H7 (cell line): ENCODE measurements at regions not wholly inside any gene's neighbourhood (a gene's known extent, or its start where the extent isn't known, plus 50 kb on each side); places are given as distances from the start of the nearest gene placed in this dataset.
"Not testable (repeated sequence)": the region's sequence is repeated elsewhere in the genome, so short reads cannot be mapped to it uniquely, and the experiment has no call there.

Experiments
- DNase-seq: peaks from one replicate; pipeline ENCODE4 v3.0.0; 2012
- H3K27me3 ChIP-seq: 2 replicates; pipeline ENCODE4 v1.6.0; 2011; ENCODE audit warnings: mild to moderate bottlenecking, low read length; ENCODE audit not compliant: control insufficient read depth, insufficient read depth
- H3K36me3 ChIP-seq: replicated peaks from 2 replicates; pipeline ENCODE4 v1.5.1; 2011; ENCODE audit warnings: low read length; ENCODE audit not compliant: control insufficient read depth, insufficient read depth
- H3K4me3 ChIP-seq: 2 replicates; pipeline ENCODE4 v1.5.1; 2011; ENCODE audit warnings: low read depth, mild to moderate bottlenecking, control low read depth, low read length, moderate library complexity; ENCODE audit not compliant: insufficient read depth

DNA sequence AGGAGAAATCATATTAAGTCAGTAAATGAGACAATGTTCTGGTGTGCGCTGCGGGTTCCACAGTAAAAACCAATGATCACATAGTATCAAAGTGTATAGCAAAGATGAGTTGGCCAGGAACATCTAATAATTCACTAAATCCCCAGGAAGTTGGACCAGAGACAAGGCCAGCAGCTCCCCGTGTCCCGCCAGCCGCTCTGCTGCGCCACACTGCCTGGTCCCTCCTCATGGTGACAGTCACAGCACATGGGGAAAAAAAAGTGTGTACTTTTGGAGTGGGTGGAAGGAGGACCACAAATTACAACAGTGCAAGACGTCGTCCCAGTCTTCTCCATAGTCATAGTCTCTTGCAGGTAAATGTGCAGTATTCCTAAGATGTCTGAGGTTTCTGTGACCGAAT is 239.0 kb upstream of the RNF32 start:
- H3K36me3 ChIP-seq = no peaks in the 10 kb centered on the region
- no peaks in the 10 kb centered on the region for H3K27me3 ChIP-seq
- no peak overlapping the region for H3K4me3 ChIP-seq
- no peak for DNase-seq

DNA sequence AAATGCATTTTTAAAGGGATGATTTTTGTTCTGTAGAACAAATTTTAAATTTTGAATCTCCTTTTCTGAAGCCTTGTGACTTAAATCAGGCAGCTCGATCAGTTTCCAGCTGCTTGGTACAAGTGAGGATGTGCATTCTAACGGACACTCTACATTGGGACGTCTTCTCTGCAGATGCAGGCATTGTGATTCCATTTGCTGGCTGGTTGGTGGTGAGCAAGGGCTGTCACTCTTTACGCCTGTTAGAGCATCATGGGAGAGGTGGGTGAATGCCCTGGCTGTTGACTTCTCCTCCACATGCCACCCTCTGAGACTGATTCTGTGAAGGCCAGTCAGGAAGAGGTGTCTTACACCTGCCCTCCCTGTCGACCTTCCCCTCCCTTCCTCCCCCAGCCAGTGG is 240.5 kb upstream of the RNF32 start:
- H3K4me3 ChIP-seq = no peak overlapping the region
- DNase-seq = no peak
- H3K36me3 ChIP-seq = no peaks in the 10 kb centered on the region
- H3K27me3 ChIP-seq = no peaks in the 10 kb centered on the region

DNA sequence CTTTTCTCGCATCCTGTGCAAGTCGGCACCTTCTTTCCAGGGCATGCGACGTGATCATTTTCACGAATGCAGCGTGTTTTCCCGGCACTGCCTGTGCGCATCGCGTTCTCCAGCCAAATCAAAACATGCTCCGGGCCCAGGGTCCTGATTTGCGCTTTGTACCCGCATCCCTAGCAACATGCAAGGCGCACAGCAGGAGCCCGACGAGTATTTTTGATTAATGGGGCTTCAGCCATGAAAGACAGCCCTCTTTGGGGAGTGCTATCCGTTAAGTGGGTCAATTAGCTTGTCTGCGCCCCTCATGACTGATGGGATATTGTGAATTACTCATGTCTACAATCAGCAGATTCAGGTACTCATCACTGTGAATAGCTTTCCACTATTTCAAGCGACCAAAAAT is 243.3 kb upstream of the RNF32 start:
- no peak for DNase-seq
- no peaks in the 10 kb centered on the region for H3K36me3 ChIP-seq
- H3K27me3 ChIP-seq = no peaks in the 10 kb centered on the region
- H3K4me3 ChIP-seq = no peak overlapping the region

DNA sequence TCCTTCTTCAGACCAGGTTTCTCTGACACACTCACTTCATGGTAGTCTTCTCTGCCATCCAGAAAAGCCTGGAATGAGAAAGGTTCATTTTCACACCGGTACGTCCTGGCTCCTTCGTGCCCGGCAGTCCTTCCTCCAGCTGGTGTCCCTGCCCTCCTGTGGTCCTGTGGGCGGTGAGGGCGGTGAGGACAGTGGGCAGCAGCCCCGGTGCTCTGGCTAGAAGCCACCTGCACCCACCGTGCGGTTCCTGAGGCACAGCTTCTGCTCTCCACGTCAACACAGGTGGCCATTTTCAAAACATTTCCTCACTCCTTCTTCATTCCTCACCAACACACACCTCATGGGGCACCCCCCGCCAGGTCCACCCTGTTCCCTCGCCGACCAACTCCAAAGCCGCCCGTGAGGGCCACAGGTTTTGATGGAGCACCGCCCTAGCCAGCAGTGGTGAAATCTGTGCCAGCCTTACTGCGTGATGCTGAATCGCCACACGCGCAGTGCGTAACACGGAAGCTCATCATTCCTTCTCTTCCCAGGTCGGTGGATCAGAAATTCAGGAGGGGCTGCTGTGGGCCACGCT is 251.4 kb upstream of the RNF32 start:
- DNase-seq = no peak
- H3K36me3 ChIP-seq = no peaks in the 10 kb centered on the region
- H3K27me3 ChIP-seq = no peaks in the 10 kb centered on the region
- H3K4me3 ChIP-seq = no peak overlapping the region

DNA sequence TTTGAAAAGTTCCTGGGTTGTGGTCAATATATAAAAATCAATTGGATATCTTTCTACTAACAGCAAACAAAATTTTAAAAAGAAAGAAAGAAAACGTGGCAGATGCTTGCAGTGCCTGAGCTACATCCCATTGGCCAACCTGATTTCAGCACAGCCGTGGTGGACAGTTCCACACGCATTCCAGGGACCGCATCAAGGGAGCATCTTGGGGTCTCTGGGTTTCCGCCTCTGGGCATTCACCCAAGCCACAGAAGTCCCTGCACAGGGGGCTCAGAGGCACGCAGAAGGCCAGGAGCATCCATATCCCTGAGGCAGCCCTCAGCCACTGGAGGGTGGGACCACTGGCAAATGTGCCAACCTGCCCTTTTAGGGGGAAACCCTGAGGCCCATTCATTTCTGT is 254.5 kb upstream of the RNF32 start:
- Histone ChIP-seq H3K4me3 (no peak overlapping the region), H3K36me3 (no peaks in the 10 kb centered on the region), H3K27me3 (no peaks in the 10 kb centered on the region)
- DNase-seq = peak; percentile 81

DNA sequence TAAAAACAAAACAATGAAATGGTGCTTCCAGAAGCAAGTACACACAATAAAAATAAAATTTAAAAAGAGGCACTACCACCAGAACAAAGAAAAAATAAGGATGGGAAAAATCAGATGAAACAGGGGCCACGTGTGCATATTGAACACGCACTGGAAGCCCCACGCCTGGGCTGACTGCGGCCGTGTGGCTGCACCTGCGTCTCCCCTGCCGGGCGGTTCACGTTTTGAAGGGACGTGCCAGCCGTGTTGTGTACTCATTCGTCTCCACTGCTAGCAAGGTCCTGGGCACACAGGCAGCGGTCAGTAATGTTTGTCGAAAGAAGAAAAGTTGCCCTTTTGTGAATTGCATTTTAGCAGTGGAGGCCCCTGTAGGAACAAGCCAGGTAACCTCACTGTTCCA is 255.9 kb upstream of the RNF32 start:
- Histone ChIP-seq H3K4me3 (no peak overlapping the region), H3K36me3 (no peaks in the 10 kb centered on the region), H3K27me3 (no peaks in the 10 kb centered on the region)
- no peak for DNase-seq

DNA sequence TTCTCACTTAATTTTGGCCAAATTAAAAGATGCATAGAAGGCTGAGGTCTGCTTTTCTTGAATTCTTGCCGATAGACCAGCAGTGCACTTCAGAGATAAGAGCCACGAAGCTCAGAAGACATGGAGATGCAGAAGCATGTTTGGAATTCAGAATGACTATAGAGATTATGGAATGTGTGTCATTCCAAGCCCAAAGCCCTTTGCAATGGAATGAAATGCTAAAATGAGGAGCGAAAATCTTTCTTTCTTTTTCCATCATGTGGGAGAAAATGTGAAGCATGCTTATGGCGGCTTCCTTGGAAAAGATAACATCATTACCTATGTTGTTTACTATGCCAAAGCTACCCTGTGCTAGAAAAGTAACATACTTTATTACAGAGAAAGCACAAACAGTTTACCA is 257.0 kb upstream of the RNF32 start:
- Histone ChIP-seq H3K4me3 (no peak overlapping the region), H3K27me3 (no peaks in the 10 kb centered on the region), H3K36me3 (no peaks in the 10 kb centered on the region)
- DNase-seq = no peak

DNA sequence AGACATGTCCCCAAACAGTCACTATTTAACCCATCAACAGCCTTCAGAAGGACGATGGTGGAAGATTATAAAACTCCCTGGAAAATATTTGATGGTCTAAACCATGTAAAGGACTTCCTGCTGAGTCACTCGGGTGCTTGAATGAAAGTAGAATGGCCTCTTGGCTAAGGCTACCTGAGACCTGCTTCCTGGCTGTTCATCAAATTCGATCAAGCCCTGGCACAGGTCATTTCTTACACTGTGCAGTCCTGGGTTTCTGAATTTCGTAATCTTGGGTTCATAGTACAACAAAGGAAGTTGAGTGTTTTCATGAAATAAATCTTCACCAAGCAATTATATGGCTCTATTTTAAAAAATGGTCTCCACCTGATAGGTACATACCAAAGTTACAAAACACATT is 260.3 kb upstream of the RNF32 start:
- Histone ChIP-seq H3K4me3 (no peak overlapping the region), H3K36me3 (no peaks in the 10 kb centered on the region), H3K27me3 (no peaks in the 10 kb centered on the region)
- no peak for DNase-seq

DNA sequence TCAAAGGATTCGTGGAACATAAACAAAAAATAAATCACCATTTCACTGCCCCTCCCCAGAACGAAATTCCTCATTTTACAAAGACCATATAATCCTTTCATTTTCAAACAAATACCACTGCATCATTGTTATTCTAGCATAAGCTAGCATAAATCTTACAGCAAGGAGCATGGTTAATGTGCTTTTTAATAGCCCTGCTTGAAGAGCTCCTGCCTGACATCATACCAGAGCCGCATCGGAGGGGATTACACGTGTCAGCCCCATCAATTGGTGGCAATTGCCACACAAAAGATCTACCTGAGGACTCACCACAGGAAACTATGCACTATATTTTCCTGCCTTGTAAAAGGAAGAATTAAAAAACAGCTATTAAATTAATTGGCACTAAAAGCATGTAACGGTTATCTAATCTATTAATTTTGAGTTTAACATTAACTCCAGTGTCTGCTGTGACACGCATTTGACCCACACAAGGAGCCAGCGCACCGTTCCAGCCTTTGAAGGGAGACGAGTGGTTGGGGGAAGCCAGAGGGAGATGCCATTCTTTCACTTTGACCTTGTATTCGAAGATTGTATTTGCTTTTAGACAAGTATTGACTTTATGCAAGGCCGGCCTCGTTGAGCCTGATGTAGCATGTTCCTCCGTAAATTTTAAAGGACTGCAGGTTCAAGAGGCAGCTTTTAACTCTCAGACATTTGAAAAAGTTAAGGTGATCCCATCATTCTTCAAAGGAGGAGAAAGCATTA is 261.1 kb upstream of the RNF32 start:
- no peaks in the 10 kb centered on the region for H3K27me3 ChIP-seq
- no peak overlapping the region for H3K4me3 ChIP-seq
- H3K36me3 ChIP-seq = no peaks in the 10 kb centered on the region
- DNase-seq = no peak

DNA sequence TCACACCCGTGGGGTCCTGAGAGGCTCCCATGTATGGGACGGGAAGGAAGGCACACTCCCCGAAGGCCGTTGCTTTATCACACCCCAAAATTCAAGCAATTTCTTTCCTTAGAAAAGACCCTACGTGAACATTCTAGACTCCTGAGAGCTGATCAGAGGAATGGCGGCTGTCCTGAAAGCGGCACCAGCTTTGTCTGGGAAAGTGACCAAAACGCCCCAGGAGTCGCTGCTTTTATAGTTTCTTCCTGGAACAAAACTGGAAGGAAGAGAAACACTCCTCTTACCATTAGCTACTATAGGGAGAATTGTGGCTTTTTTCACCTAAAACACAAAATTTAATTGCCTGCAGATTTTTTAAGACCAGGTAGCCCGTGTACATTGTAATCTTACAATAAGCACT is 261.8 kb upstream of the RNF32 start:
- DNase-seq = no peak
- no peaks in the 10 kb centered on the region for H3K27me3 ChIP-seq
- H3K36me3 ChIP-seq = no peaks in the 10 kb centered on the region
- H3K4me3 ChIP-seq = no peak overlapping the region

DNA sequence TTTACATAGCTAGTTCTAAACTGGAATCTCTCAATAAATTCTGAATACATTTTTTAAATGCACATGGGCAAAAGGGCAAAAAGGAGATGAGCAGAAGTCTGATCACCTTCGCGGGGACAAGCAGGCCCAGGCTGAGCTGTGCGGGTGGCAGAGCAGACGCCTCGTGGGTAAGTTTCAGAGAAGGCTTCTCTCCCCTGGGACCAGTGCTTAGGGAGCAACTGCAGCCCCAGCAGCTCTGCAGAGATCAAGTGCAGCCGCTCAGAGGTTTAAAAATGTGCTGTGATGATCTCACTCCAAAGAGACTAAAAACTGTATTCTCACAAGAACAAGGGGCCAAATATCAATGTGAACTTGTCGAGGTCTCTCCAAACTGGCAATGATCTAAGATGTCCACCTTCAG is 264.3 kb upstream of the RNF32 start:
- no peak for DNase-seq
- H3K27me3 ChIP-seq = no peaks in the 10 kb centered on the region
- no peaks in the 10 kb centered on the region for H3K36me3 ChIP-seq
- H3K4me3 ChIP-seq = no peak overlapping the region

DNA sequence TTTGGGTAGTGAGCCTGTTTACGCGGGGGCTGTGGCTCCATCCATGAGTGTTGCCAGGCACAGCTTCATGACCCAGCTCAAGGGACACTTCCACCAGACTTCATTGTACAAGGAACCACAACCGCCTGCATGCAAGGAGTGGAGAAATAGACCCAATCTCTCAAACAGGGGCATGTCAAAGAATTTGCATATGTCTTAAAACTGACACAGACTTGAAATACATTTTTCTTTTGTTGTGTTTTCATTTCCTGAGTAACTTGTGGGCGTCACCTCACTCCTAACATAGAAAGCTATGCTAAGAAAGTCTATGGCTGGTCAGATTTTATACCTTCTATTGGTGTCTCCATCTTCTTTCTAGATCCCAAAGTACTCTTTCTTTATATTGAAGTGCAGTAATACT is 266.2 kb upstream of the RNF32 start:
- H3K4me3 ChIP-seq = no peak overlapping the region
- H3K36me3 ChIP-seq = no peaks in the 10 kb centered on the region
- DNase-seq = no peak
- H3K27me3 ChIP-seq = no peaks in the 10 kb centered on the region

DNA sequence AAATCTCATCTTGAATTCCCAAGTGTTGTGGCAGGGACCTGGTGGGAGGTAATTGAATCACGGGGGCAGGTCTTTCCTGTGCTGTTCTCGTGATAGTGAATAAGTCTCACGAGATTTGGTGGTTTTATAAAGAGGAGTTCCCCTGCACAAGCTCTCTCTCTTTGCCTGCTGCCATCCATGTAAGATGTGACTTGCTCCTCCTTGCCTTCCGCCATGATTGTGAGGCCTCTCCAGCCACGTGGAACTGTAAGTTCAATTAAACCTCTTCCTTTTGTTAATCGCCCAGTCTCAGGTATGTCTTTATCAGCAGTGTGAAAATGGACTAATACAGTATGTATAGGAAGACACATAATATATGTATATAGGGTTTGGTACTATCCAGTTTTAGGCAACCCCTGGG is 270.6 kb upstream of the RNF32 start:
- not testable (repeated sequence) for H3K36me3 ChIP-seq, H3K27me3 ChIP-seq, H3K4me3 ChIP-seq, DNase-seq

DNA sequence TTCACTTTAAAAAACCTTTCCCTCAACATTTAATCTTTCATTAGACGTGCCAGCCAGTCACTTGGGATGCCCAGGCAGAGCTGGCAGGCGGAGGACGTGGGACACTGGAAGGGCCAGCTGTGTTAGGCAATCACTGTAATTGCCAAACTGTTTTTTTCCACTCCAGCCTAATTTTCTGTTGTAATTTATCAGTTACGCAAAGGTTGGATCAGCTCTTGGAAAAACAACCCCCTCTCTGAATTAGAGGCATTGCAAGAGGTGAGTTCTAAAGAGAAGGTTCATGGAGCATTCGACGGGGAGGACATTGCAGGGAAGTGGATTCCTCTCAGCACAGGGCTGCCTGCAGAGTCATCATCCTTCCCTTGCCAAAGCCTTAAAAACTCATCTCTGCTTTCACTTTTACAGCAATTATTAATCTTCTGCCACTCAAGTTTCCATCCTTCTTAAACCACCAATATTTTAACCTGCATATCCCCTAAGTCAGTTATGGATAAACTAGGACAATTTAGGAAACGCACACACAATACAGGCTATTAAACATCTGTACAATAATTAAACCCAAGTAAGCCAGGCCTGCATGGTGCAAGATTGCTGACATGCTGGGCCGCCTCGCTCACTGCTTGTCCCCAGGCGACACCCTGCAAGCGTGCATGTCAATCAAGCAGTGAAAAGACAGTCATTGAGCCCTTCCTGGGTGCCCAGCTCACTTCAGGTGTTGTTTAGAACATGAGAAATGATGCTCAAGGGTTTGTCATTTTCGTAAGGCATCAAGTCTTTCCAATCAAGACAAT is 272.3 kb upstream of the RNF32 start:
- H3K27me3 ChIP-seq = no peaks in the 10 kb centered on the region
- no peaks in the 10 kb centered on the region for H3K36me3 ChIP-seq
- DNase-seq = no peak
- H3K4me3 ChIP-seq = no peak overlapping the region

DNA sequence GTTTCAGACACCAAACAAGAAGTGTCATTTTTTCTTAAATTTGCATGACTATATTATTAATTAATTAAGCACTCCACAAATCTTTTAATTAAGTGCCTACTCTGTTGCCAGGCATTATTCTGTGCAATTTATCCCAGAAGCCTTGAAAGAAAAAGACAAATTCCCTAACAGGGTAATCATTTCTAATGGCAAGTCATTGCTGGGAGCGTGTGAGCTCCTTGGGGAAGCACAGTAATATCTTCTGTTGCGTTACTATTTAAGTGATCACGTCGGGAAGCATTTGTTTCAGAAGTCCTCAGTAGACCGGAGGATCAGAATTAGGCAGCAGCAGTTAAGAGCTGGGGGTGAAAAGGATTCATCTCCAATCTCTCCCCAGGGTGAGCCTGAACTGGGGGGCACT is 276.8 kb upstream of the RNF32 start:
- no peaks in the 10 kb centered on the region for H3K27me3 ChIP-seq
- no peaks in the 10 kb centered on the region for H3K36me3 ChIP-seq
- DNase-seq = no peak
- H3K4me3 ChIP-seq = no peak overlapping the region
